ENCODE measurements at regions not wholly inside any gene's neighbourhood (a gene's known extent, or its start where the extent isn't known, plus 50 kb on each side); places are given as distances from the start of the nearest gene placed in this dataset.
"Not testable (repeated sequence)": the region's sequence is repeated elsewhere in the genome, so short reads cannot be mapped to it uniquely, and the experiment has no call there.

GRCh38 chr9:22189471-22189870, 180.4 kb upstream of the CDKN2B start:
- Mint-ChIP-seq H3K36me3 (ENCODE audit: unreplicated experiment) (no peaks in the 10 kb centered on the region), H3K4me1 (ENCODE audit: low read depth, unreplicated experiment) (no peaks in the 10 kb centered on the region), H3K27ac (ENCODE audit: unreplicated experiment) (no peak overlapping the region), H3K27me3 (ENCODE audit: unreplicated experiment) (no peaks in the 10 kb centered on the region), H3K9me3 (ENCODE audit: unreplicated experiment) (no peaks in the 10 kb centered on the region), H3K4me3 (ENCODE audit: unreplicated experiment) (no peak overlapping the region)
- TF ChIP-seq CTCF (IDR thresholded peaks at IDR 0.05; ENCODE audit: partially characterized antibody, unreplicated experiment): no peak
- no peak for DNase-seq

GRCh38 chr9:22197000-22197399, 187.9 kb upstream of the CDKN2B start:
- DNase-seq; H3K27ac Mint-ChIP-seq (ENCODE audit: unreplicated experiment); H3K4me1 Mint-ChIP-seq (ENCODE audit: low read depth, unreplicated experiment); H3K36me3 Mint-ChIP-seq (ENCODE audit: unreplicated experiment); H3K4me3 Mint-ChIP-seq (ENCODE audit: unreplicated experiment); H3K27me3 Mint-ChIP-seq (ENCODE audit: unreplicated experiment); H3K9me3 Mint-ChIP-seq (ENCODE audit: unreplicated experiment): not testable (repeated sequence)

GRCh38 chr9:22198681-22199080, 189.6 kb upstream of the CDKN2B start:
- no peak overlapping the region for H3K27ac Mint-ChIP-seq (ENCODE audit: unreplicated experiment)
- no peaks in the 10 kb centered on the region for H3K4me1 Mint-ChIP-seq (ENCODE audit: low read depth, unreplicated experiment)
- TF ChIP-seq CTCF (IDR thresholded peaks at IDR 0.05; ENCODE audit: partially characterized antibody, unreplicated experiment): no peak
- no peak overlapping the region for H3K4me3 Mint-ChIP-seq (ENCODE audit: unreplicated experiment)
- no peak for DNase-seq
- peaks cover 5% of the 10 kb centered on the region for H3K36me3 Mint-ChIP-seq (ENCODE audit: unreplicated experiment)
- H3K9me3 Mint-ChIP-seq (ENCODE audit: unreplicated experiment): no peaks in the 10 kb centered on the region
- H3K27me3 Mint-ChIP-seq (ENCODE audit: unreplicated experiment): no peaks in the 10 kb centered on the region

- peaks cover 5% of the 10 kb centered on the region for H3K36me3 Mint-ChIP-seq (ENCODE audit: unreplicated experiment)
- no peak overlapping the region for H3K27ac Mint-ChIP-seq (ENCODE audit: unreplicated experiment)
- TF ChIP-seq CTCF (IDR thresholded peaks at IDR 0.05; ENCODE audit: partially characterized antibody, unreplicated experiment): no peak
- no peaks in the 10 kb centered on the region for H3K4me1 Mint-ChIP-seq (ENCODE audit: low read depth, unreplicated experiment)
- H3K27me3 Mint-ChIP-seq (ENCODE audit: unreplicated experiment): no peaks in the 10 kb centered on the region
- H3K9me3 Mint-ChIP-seq (ENCODE audit: unreplicated experiment): no peaks in the 10 kb centered on the region
- no peak for DNase-seq
- H3K4me3 Mint-ChIP-seq (ENCODE audit: unreplicated experiment): no peak overlapping the region
These were observed 192.2 kb upstream of the CDKN2B start for GRCh38 chr9:22201256-22201655.

- Mint-ChIP-seq H3K27me3 (ENCODE audit: unreplicated experiment) (no peaks in the 10 kb centered on the region), H3K9me3 (ENCODE audit: unreplicated experiment) (no peaks in the 10 kb centered on the region), H3K27ac (ENCODE audit: unreplicated experiment) (no peak overlapping the region), H3K4me3 (ENCODE audit: unreplicated experiment) (no peak overlapping the region), H3K4me1 (ENCODE audit: low read depth, unreplicated experiment) (no peaks in the 10 kb centered on the region), H3K36me3 (ENCODE audit: unreplicated experiment) (peaks cover 5% of the 10 kb centered on the region)
- no peak for DNase-seq
- TF ChIP-seq CTCF (IDR thresholded peaks at IDR 0.05; ENCODE audit: partially characterized antibody, unreplicated experiment): no peak
These were observed 194.4 kb upstream of the CDKN2B start for GRCh38 chr9:22203371-22204138.
